Coronary artery (tissue), 2 donors: ENCODE measurements at regions not wholly inside any gene's neighbourhood (a gene's known extent, or its start where the extent isn't known, plus 50 kb on each side); places are given as distances from the start of the nearest gene placed in this dataset.

Experiments used
- DNase-seq: peaks from one replicate; pipeline ENCODE4 v3.0.0-alpha.2; 2017; ENCODE audit warnings: low spot score
- H3K27ac ChIP-seq, 2 donors: fragments of 200-600 bp; sonication (generic); one replicate each; pipeline ENCODE4 v1.5.1; 2016 to 2019
- H3K4me3 ChIP-seq: fragments of 200-600 bp; sonication (generic); 2 replicates; pipeline ENCODE4 v1.5.1; 2016; ENCODE audit warnings: mild to moderate bottlenecking, moderate library complexity
- TF ChIP-seq, protein P1 (sequence below): fragments of 200-600 bp; sonication (generic); IDR thresholded peaks from one replicate; pipeline ENCODE4 v1.5.1; 2019; ENCODE audit warnings: antibody characterized with exemption

DNA sequence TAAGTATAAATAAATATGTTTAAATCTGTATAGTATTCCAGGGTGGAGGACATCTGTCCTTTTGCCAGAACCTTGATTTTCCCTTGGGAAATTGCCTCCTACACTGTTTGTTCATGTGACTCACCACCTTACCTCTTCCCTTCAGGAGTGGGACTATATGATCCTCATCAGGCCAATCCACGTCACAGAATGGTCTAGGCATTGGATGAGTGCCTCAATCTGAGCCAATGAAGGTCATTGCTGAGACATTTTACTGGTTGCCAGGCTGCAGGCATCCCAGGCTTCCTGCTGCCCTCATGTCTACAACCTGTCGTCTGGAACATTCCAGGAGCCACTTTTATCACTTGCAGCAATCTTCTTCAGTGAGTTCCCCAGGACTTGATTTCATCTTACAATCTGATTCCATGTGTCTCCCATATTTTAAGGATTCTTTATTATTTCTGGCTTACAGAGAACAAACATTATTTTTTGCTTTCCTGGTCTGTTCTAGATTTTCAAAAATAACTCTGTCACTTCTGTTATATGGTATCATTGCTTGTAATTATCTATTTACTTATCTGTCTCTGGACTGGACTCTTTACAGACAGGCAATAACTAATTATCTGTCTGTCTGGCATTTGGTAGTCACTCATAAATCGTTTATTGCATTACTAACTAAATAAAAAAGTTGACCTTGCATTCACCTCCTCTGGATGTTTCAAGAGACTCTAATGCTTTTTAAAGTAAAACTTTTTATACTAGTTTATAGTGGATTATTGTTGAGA is 107.3 kb upstream of the APC start:
- Histone ChIP-seq H3K27ac (no peak overlapping the region), H3K4me3 (no peak overlapping the region)
- TF ChIP-seq, protein P1, sequence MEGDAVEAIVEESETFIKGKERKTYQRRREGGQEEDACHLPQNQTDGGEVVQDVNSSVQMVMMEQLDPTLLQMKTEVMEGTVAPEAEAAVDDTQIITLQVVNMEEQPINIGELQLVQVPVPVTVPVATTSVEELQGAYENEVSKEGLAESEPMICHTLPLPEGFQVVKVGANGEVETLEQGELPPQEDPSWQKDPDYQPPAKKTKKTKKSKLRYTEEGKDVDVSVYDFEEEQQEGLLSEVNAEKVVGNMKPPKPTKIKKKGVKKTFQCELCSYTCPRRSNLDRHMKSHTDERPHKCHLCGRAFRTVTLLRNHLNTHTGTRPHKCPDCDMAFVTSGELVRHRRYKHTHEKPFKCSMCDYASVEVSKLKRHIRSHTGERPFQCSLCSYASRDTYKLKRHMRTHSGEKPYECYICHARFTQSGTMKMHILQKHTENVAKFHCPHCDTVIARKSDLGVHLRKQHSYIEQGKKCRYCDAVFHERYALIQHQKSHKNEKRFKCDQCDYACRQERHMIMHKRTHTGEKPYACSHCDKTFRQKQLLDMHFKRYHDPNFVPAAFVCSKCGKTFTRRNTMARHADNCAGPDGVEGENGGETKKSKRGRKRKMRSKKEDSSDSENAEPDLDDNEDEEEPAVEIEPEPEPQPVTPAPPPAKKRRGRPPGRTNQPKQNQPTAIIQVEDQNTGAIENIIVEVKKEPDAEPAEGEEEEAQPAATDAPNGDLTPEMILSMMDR, result no peak
- DNase-seq, result no peak

DNA sequence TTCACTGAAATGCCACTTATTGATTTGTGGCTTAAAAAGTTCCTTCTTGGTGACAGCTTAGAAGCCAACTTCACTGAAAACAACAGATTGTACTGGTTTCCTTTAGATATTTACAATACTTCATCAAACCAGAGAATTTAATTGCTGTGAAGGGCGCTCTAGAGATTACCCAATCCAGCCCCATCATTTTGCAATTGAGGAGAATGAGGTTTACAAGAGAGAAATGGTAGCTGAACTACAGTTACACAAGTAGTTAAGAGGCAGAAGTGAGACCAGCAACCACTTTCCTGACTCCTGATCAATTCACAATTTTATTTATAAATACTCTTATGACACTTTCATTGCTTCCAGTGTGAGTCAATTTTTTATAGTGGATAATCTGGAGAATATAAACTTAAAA is 103.5 kb upstream of the APC start:
- DNase-seq, result no peak
- no peak overlapping the region for H3K4me3 ChIP-seq

DNA sequence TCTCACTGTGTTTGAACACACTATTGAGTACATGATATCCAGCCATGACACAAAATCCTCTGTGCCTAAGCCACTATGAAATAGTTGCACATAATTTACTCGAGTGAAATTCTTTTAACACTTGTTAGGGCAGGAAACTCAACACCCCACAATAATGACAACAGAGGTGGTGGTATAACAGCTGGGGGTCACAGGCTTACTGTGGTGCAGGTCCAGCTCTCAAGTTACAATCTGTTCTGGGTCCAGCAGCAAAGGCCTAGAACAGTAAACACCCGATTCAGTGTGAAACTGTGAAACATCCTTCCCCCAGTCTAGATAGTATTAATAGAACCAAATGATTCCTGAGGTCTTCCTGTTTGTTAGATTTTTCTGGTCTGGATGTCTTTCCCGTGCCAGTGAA is 102.9 kb upstream of the APC start:
- TF ChIP-seq, protein P1, result no peak
- Histone ChIP-seq H3K27ac (no peak overlapping the region), H3K4me3 (no peak overlapping the region)
- no peak for DNase-seq

More for the DNA sequence above, 103.5 kb upstream of the APC start:
- TF ChIP-seq, protein P1, result no peak
- H3K27ac ChIP-seq, result no peak overlapping the region

DNA sequence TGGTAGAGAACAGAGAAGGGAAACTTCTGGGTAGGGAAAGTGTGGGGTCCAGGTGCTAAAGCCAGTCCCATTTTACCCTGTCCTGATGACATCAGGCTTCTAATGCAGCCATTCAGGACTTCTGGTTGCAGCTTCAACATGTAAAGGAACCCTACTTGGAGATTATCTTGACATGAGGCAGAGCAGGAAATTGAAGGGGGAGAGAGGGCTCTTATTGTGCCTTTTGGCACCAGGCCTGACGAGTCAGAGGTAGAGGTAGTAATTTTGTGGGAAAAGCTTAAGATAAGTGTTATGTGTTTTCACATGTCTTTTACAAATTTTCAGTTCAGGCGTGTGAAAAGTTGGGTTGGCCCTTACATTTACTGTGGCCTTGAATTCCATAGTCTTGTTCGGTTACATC is 102.4 kb upstream of the APC start:
- no peak overlapping the region for H3K4me3 ChIP-seq
- no peak overlapping the region for H3K27ac ChIP-seq
- no peak for DNase-seq
- TF ChIP-seq, protein P1, result no peak

DNA sequence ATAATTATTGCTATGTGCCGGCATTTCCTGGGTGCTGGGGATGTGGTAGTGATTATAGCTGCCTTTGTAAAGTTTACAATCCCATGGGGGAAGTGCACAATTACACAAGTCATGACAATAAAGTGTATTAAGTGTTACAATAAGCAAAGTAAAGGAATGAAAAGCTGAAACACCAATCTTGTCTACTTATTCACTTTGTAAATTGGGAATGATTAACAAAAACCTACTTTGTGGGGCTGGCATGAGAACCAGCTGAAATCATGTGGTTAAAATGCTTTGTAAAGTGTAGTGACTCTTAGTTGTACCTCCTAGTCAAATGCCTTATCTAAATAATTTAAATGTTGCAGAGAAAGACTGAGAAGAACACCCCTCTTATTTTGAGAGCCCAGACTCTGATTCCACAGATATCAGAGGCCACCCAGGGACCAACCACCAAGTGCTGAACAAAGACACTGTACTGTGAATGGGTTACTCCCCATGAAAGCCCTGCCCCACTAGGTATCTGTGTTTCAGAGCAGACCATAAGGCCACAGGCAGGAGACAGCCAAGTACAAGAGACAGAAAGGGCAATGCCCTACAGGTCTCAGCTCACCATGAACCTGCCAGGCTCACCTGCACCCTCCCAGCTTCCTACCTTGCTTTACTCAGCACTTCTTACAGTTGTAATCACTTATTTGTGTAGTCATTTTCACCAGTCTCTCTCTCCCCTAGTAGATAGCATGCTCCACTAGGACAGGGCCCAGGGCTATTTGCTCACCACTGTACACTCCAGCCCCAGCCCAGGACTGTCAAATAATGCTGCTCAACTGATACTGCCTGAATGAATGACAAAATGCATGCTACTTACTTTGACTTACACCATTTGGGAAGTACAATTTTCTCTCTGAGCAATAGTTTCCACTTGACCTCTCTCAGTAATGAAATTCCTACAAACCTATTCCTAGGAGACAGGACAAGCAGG is 101.6 kb upstream of the APC start:
- Histone ChIP-seq H3K4me3 (no peak overlapping the region), H3K27ac (no peak overlapping the region)
- DNase-seq, result no peak
- TF ChIP-seq, protein P1, result no peak

DNA sequence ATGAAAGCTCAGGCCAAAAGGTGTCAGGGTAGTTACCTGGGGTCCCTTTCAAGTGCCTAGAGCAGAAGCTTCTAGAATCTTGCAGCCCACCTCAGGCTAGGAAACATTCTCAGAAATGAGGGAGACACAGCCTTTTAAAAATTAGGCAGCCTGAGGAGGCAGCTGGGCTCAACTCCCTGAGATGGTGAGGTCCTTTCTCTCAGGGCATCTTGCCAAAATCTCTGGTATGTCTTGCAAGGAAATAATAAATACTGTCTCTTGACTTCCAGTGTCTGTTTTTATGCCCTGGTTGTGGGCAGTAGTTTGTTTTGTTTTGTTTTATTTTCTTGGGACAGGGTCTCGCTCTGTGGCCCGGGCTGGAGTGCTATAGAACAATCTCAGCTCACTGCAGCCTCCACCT is 100.9 kb upstream of the APC start:
- Histone ChIP-seq H3K27ac (no peak overlapping the region), H3K4me3 (no peak overlapping the region)
- TF ChIP-seq, protein P1, result no peak
- no peak for DNase-seq
